Fibroblast of lung (primary cell): ENCODE measurements at regions not wholly inside any gene's neighbourhood (a gene's known extent, or its start where the extent isn't known, plus 50 kb on each side); places are given as distances from the start of the nearest gene placed in this dataset.
A peak's percentile ranks its signal among the peaks of the same experiment; 100 is the strongest.

Experiments
- DNase-seq, 2 donors: peaks; one replicate each; pipeline versions ENCODE4 v3.0.0 to v3.0.0-alpha.2; 2010; ENCODE audit warnings: low read depth in 2 of 2
- H2AFZ ChIP-seq: 2 replicates; pipeline ENCODE4 v1.5.1; 2012; ENCODE audit warnings: low read length, control low read depth, inconsistent platforms
- H3K27ac ChIP-seq: 2 replicates; pipeline ENCODE4 v1.5.1; 2011; ENCODE audit warnings: low read length, control low read depth; ENCODE audit not compliant: insufficient read depth
- H3K27me3 ChIP-seq: 2 replicates; pipeline ENCODE4 v1.5.1; 2011; ENCODE audit warnings: mild to moderate bottlenecking, low read length; ENCODE audit not compliant: control insufficient read depth, insufficient read depth
- H3K36me3 ChIP-seq: 2 replicates; pipeline ENCODE4 v1.5.1; 2011; ENCODE audit warnings: low read length; ENCODE audit not compliant: control insufficient read depth, insufficient read depth
- H3K4me1 ChIP-seq: 2 replicates; pipeline ENCODE4 v1.5.1; 2011; ENCODE audit warnings: low read length; ENCODE audit not compliant: control insufficient read depth, insufficient read depth; ENCODE audit errors: extremely low read depth
- H3K4me2 ChIP-seq: 2 replicates; pipeline ENCODE4 v1.5.1; 2011; ENCODE audit warnings: low read length, control low read depth; ENCODE audit not compliant: insufficient read depth; ENCODE audit errors: extremely low read depth
- H3K4me3 ChIP-seq, 4 experiments: fragments of 200-600 bp in 1 of 4; sonication (generic) in 1 of 4; replicated peaks in 1 of 4; 2 replicates each; pipeline ENCODE4 v1.5.1; 2011 to 2016; ENCODE audit warnings: low read length in 4 of 4, low read depth in 3 of 4, mild to moderate bottlenecking in 3 of 4, control low read depth in 2 of 4, inconsistent platforms in 1 of 4, mixed read lengths in 1 of 4; ENCODE audit not compliant: insufficient read depth in 1 of 4; ENCODE audit errors: control extremely low read depth in 1 of 4
- H3K79me2 ChIP-seq: 2 replicates; pipeline ENCODE4 v1.5.1; 2012; ENCODE audit warnings: mild to moderate bottlenecking, low read length, inconsistent platforms; ENCODE audit not compliant: control insufficient read depth, insufficient read depth
- H3K9ac ChIP-seq: 2 replicates; pipeline ENCODE4 v1.5.1; 2011; ENCODE audit warnings: mild to moderate bottlenecking, low read length, control low read depth; ENCODE audit not compliant: insufficient read depth
- H3K9me3 ChIP-seq: 2 replicates; pipeline ENCODE4 v1.5.1; 2012; ENCODE audit warnings: low read depth, low read length; ENCODE audit not compliant: control insufficient read depth, insufficient read depth
- H4K20me1 ChIP-seq: 2 replicates; pipeline ENCODE4 v1.5.1; 2011; ENCODE audit warnings: low read length; ENCODE audit not compliant: control insufficient read depth, insufficient read depth; ENCODE audit errors: extremely low read depth
- CTCF ChIP-seq, 2 donors: IDR thresholded peaks in 1 of 2; conservative IDR thresholded peaks in 1 of 2; 1 replicate in 1 of 2; 2 replicates in 1 of 2; pipeline ENCODE4 v1.5.1; 2011 to 2012; ENCODE audit warnings: low read length in 2 of 2, control low read depth in 1 of 2, inconsistent platforms in 1 of 2, low read depth in 1 of 2, mild to moderate bottlenecking in 1 of 2
- EZH2 ChIP-seq: IDR thresholded peaks from 2 replicates; pipeline ENCODE4 v1.5.1; 2012; ENCODE audit warnings: low read length, control low read depth, mild to moderate bottlenecking; ENCODE audit errors: missing control alignments

GRCh38 chr3:156762631-156763185 is 63.4 kb upstream of the LEKR1 start:
- Histone ChIP-seq H3K4me1 (peaks cover 5% of the 10 kb centered on the region), H3K9me3 (no peaks in the 10 kb centered on the region), H4K20me1 (no peaks in the 10 kb centered on the region), H3K79me2 (no peaks in the 10 kb centered on the region), H3K27ac (peak overlapping the region; percentile 68), H3K27me3 (no peaks in the 10 kb centered on the region), H2AFZ (no peak overlapping the region), H3K36me3 (no peaks in the 10 kb centered on the region), H3K4me3 (no peak overlapping the region), H3K4me2 (no peak overlapping the region), H3K9ac (no peak overlapping the region)
- TF ChIP-seq EZH2 (no peak), CTCF (conservative IDR thresholded peaks at IDR 0.05 in 1 of 2, IDR thresholded peaks at IDR 0.05 in 1 of 2; ENCODE audit: low read depth in 1 of 2, low read length in 2 of 2) (no peak)
- DNase-seq: peak; percentile 81 to 99

DNA sequence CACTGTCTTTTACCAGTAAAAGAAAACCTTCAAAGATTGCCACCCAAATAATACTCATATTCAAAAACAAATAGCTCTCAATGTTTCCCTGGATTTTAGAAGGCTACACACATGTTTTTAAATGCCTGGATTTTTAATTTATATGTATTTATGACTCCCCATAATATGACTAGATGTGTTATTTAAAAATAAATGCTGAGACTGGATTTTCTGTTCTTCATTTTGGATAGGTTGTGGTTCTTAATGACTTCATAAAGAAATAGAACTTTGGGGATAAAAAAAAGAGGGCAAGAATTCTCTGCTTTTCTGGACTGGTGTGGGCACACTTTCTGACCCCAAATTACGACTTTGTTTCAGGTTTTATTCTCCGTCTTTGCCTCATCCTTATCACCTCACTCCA is 62.8 kb upstream of the LEKR1 start:
- H2AFZ ChIP-seq: no peak overlapping the region
- no peaks in the 10 kb centered on the region for H3K79me2 ChIP-seq
- H3K4me1 ChIP-seq: peaks cover 5% of the 10 kb centered on the region
- TF ChIP-seq EZH2: no peak
- no peak for TF ChIP-seq CTCF (conservative IDR thresholded peaks at IDR 0.05 in 1 of 2, IDR thresholded peaks at IDR 0.05 in 1 of 2; ENCODE audit: low read depth in 1 of 2, low read length in 2 of 2)
- H3K9me3 ChIP-seq: no peaks in the 10 kb centered on the region
- H4K20me1 ChIP-seq: no peaks in the 10 kb centered on the region
- H3K36me3 ChIP-seq: no peaks in the 10 kb centered on the region
- DNase-seq: no peak
- H3K27me3 ChIP-seq: no peaks in the 10 kb centered on the region
- no peak overlapping the region for H3K9ac ChIP-seq
- H3K4me3 ChIP-seq: no peak overlapping the region
- peak overlapping the region; percentile 1 for H3K27ac ChIP-seq
- no peak overlapping the region for H3K4me2 ChIP-seq

DNA sequence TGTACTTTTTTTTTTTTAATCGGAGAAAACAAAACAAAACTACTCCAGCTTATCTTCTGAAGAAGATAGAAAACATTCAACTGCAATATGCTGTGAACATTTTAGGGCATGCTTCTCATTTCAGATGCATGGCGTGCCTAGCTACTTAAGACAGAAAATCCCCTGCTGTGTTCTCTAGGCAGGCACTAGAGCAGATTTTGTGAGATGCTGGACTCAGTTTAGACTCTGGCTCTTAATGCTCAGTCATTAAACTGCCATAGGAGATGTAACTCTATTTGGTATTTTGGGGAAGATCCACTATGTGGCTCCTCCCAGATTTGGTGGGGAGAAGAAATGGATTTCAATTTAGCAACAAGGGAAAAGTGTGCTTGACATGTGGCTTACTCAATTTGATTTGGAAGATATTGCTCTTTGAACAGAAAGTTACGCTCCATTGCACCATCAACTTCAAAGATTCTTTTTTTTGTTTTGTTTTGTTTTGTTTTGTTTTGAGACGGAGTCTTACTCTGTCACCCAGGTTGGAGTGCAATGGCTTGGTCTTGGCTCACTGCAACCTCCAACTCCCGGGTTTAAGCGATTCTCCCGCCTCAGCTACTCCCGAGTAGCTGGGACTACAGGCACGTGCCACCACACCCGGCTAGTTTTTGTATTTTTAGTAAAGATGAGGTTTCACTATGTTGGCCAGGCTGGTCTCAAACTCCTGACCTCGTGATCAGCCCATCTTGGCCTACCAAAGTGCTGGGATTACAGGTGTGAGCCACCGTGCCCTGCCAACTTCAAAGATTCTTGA is 62.0 kb upstream of the LEKR1 start:
- DNase-seq: no peak
- Histone ChIP-seq H3K79me2 (no peaks in the 10 kb centered on the region), H2AFZ (no peak overlapping the region), H3K4me3 (no peak overlapping the region), H4K20me1 (no peaks in the 10 kb centered on the region), H3K4me2 (no peak overlapping the region), H3K9ac (no peak overlapping the region), H3K27me3 (no peaks in the 10 kb centered on the region), H3K36me3 (no peaks in the 10 kb centered on the region), H3K27ac (no peak overlapping the region), H3K9me3 (no peaks in the 10 kb centered on the region), H3K4me1 (peaks cover 5% of the 10 kb centered on the region)
- TF ChIP-seq CTCF (conservative IDR thresholded peaks at IDR 0.05 in 1 of 2, IDR thresholded peaks at IDR 0.05 in 1 of 2; ENCODE audit: low read depth in 1 of 2, low read length in 2 of 2): no peak
- TF ChIP-seq EZH2: no peak
